ENCODE measurements at regions not wholly inside any gene's neighbourhood (a gene's known extent, or its start where the extent isn't known, plus 50 kb on each side); places are given as distances from the start of the nearest gene placed in this dataset.
"Not testable (repeated sequence)": the region's sequence is repeated elsewhere in the genome, so short reads cannot be mapped to it uniquely, and the experiment has no call there.

DNA sequence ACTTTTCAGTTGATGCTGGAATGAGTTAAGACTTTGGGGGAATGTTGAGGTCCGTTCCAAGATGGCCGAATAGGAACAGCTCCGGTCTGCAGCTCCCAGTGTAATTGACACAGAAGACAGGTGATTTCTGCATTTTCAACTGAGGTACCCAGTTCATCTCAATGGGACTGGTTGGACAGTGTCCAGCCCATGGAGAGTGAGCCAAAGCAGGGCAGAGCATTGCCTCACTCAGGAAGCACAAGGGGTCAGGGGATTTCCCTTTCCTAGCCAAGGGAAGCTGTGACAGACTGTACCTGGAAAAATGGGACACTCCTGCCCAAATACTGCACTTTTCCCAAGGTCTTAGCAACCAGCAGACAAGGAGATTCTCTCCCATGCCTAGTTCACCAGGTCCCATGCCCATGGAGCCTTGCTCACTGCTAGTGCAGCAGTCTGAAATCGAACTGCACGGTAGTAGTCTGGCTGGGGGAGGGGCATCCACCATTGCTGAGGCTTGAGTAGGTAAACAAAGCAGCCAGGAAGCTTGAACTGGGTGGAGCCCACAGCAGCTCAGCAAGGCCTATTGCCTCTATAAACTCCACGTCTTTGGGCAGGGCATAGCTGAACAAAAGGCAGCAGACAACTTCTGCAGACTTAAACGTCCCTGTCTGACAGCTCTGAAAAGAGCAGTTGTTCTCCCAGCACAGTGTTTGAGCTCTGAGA lies 231.0 kb downstream of the CHIC2 start:
- TF ChIP-seq, protein P1, sequence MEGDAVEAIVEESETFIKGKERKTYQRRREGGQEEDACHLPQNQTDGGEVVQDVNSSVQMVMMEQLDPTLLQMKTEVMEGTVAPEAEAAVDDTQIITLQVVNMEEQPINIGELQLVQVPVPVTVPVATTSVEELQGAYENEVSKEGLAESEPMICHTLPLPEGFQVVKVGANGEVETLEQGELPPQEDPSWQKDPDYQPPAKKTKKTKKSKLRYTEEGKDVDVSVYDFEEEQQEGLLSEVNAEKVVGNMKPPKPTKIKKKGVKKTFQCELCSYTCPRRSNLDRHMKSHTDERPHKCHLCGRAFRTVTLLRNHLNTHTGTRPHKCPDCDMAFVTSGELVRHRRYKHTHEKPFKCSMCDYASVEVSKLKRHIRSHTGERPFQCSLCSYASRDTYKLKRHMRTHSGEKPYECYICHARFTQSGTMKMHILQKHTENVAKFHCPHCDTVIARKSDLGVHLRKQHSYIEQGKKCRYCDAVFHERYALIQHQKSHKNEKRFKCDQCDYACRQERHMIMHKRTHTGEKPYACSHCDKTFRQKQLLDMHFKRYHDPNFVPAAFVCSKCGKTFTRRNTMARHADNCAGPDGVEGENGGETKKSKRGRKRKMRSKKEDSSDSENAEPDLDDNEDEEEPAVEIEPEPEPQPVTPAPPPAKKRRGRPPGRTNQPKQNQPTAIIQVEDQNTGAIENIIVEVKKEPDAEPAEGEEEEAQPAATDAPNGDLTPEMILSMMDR (IDR thresholded peaks at IDR 0.05 in 4 of 5, conservative IDR thresholded peaks at IDR 0.05 in 1 of 5) = not testable (repeated sequence)
- TF ChIP-seq POLR2A (IDR thresholded peaks at IDR 0.05) = not testable (repeated sequence)

Measured in gastrocnemius medialis (tissue), 4 donors.